Sigmoid colon (tissue), 6 donors: ENCODE measurements at regions not wholly inside any gene's neighbourhood (a gene's known extent, or its start where the extent isn't known, plus 50 kb on each side); places are given as distances from the start of the nearest gene placed in this dataset.

ENCODE experiments used
- DNase-seq: peaks from one replicate; pipeline ENCODE4 v3.0.0-alpha.2; 2019
- H3K27ac ChIP-seq, 4 donors: fragments of 200-600 bp; sonication (generic); one replicate each; pipeline ENCODE4 v1.5.1; 2016 to 2019; ENCODE audit warnings: mild to moderate bottlenecking in 1 of 4
- H3K27me3 ChIP-seq, 3 donors: fragments of 200-600 bp; sonication (generic); one replicate each; pipeline ENCODE4 v1.5.1; 2019; ENCODE audit warnings: mild to moderate bottlenecking in 1 of 3
- H3K36me3 ChIP-seq, 4 donors: fragments of 200-600 bp; sonication (generic); one replicate each; pipeline ENCODE4 v1.5.1; 2016 to 2019
- H3K4me1 ChIP-seq, 4 donors: fragments of 200-600 bp; sonication (generic); one replicate each; pipeline ENCODE4 v1.5.1; 2017 to 2019
- H3K4me3 ChIP-seq, 4 donors: fragments of 200-600 bp; sonication (generic); one replicate each; pipeline ENCODE4 v1.5.1; 2017 to 2019; ENCODE audit warnings: mild to moderate bottlenecking in 2 of 4, moderate library complexity in 1 of 4
- H3K9me3 ChIP-seq, 4 donors: fragments of 200-600 bp in 3 of 4; sonication (generic) in 3 of 4; one replicate each; pipeline versions ENCODE4 v1.5.1 to v1.6.1; 2013 to 2019
- CTCF ChIP-seq, 4 experiments: fragments of 450-650 bp in 3 of 4; fragments of 200-600 bp in 1 of 4; IDR thresholded peaks; one replicate each; pipeline ENCODE4 v1.5.1; 2016 to 2019; ENCODE audit warnings: antibody characterized with exemption in 4 of 4, mild to moderate bottlenecking in 3 of 4, moderate library complexity in 2 of 4
- EP300 ChIP-seq, 4 donors: sonication (generic); formaldehyde crosslinking; IDR thresholded peaks; one replicate each; pipeline ENCODE4 v1.6.1; 2017; ENCODE audit warnings: antibody characterized with exemption in 4 of 4
- POLR2A ChIP-seq, 2 donors: fragments of 450-650 bp; IDR thresholded peaks; one replicate each; pipeline ENCODE4 v1.6.1; 2016; ENCODE audit warnings: antibody characterized with exemption in 2 of 2, mild to moderate bottlenecking in 2 of 2, moderate library complexity in 2 of 2
- POLR2AphosphoS5 ChIP-seq, 4 donors: sonication (generic); formaldehyde crosslinking; IDR thresholded peaks; one replicate each; pipeline ENCODE4 v1.6.1; 2017; ENCODE audit warnings: antibody characterized with exemption in 4 of 4
- whole genome bisulfite sequencing, 2 donors: extraction: QIAGEN DNeasy Blood & Tissue Kit; methylation state at CpG; one replicate each; pipeline ENCODE4 v1.1.7; 2013; 5-methylcytosine and 5-hydroxymethylcytosine counted together
- intact Hi-C: fragments of 100-400 bp; cut with DNase I; formaldehyde crosslinking; loops from one replicate; pipeline ENCODE4 v1.15.1; 2023
- donor health status: healthy with polysubstance abuse.
- donor health status: healthy.

GRCh38 chr13:40087091-40088002 is 431.9 kb downstream of the COG6 start:
- intact Hi-C loops = no loop called here
- Histone ChIP-seq H3K4me3 (no peak overlapping the region), H3K4me1 (no peaks in the 10 kb centered on the region), H3K27ac (no peak overlapping the region), H3K9me3 (no peaks in the 10 kb centered on the region), H3K27me3 (no peaks in the 10 kb centered on the region), H3K36me3 (no peaks in the 10 kb centered on the region)
- 80% methylated on average over 15 of the region's 15 CpGs for WGBS, 2 donors
- DNase-seq = no peak
- TF ChIP-seq POLR2A (IDR thresholded peaks at IDR 0.05) (no peak), CTCF (IDR thresholded peaks at IDR 0.05) (no peak), EP300 (IDR thresholded peaks at IDR 0.05) (no peak), POLR2AphosphoS5 (IDR thresholded peaks at IDR 0.05) (no peak)

- DNase-seq = no peak
- Histone ChIP-seq H3K9me3 (no peaks in the 10 kb centered on the region), H3K4me3 (no peak overlapping the region), H3K27me3 (no peaks in the 10 kb centered on the region), H3K4me1 (no peaks in the 10 kb centered on the region), H3K36me3 (no peaks in the 10 kb centered on the region), H3K27ac (no peak overlapping the region)
- intact Hi-C loops = no loop called here
- TF ChIP-seq POLR2A (IDR thresholded peaks at IDR 0.05) = no peak
- no peak for TF ChIP-seq EP300 (IDR thresholded peaks at IDR 0.05)
- no peak for TF ChIP-seq CTCF (IDR thresholded peaks at IDR 0.05)
- TF ChIP-seq POLR2AphosphoS5 (IDR thresholded peaks at IDR 0.05) = no peak
- WGBS, 2 donors = 21 to 67% methylated on average over 4 of the region's 4 CpGs
Observed at GRCh38 chr13:40094056-40094455, 438.6 kb downstream of the COG6 start.

GRCh38 chr13:40095695-40096356 is 440.4 kb downstream of the COG6 start:
- TF ChIP-seq EP300 (IDR thresholded peaks at IDR 0.05) (no peak), POLR2A (IDR thresholded peaks at IDR 0.05) (no peak), POLR2AphosphoS5 (IDR thresholded peaks at IDR 0.05) (no peak), CTCF (IDR thresholded peaks at IDR 0.05) (no peak)
- no peaks in the 10 kb centered on the region for H3K27me3 ChIP-seq
- no peak overlapping the region for H3K27ac ChIP-seq
- no peaks in the 10 kb centered on the region for H3K9me3 ChIP-seq
- intact Hi-C loops = no loop called here
- 86 to 87% methylated on average over 9 of the region's 9 CpGs for WGBS, 2 donors
- H3K4me1 ChIP-seq = no peaks in the 10 kb centered on the region
- no peak for DNase-seq
- H3K36me3 ChIP-seq = no peaks in the 10 kb centered on the region
- H3K4me3 ChIP-seq = no peak overlapping the region

- intact Hi-C loops = no loop called here
- WGBS, 2 donors = 64 to 80% methylated on average over 4 of the region's 4 CpGs
- TF ChIP-seq POLR2A (IDR thresholded peaks at IDR 0.05) = no peak
Observed at GRCh38 chr13:40096357-40096901, 441.0 kb downstream of the COG6 start.

GRCh38 chr13:40098246-40098645 is 442.8 kb downstream of the COG6 start:
- Histone ChIP-seq H3K4me1 (no peaks in the 10 kb centered on the region), H3K4me3 (no peak overlapping the region), H3K27me3 (no peaks in the 10 kb centered on the region), H3K36me3 (no peaks in the 10 kb centered on the region), H3K9me3 (no peaks in the 10 kb centered on the region), H3K27ac (no peak overlapping the region)
- intact Hi-C loops = no loop called here
- WGBS, 2 donors = 96 to 97% methylated on average over 7 of the region's 7 CpGs
- TF ChIP-seq POLR2A (IDR thresholded peaks at IDR 0.05) (no peak), EP300 (IDR thresholded peaks at IDR 0.05) (no peak), CTCF (IDR thresholded peaks at IDR 0.05) (no peak), POLR2AphosphoS5 (IDR thresholded peaks at IDR 0.05) (no peak)
- no peak for DNase-seq

More at GRCh38 chr13:40096357-40096901, 441.0 kb downstream of the COG6 start:
- Histone ChIP-seq H3K36me3 (no peaks in the 10 kb centered on the region), H3K27me3 (no peaks in the 10 kb centered on the region), H3K4me1 (no peaks in the 10 kb centered on the region), H3K4me3 (no peak overlapping the region), H3K27ac (no peak overlapping the region), H3K9me3 (no peaks in the 10 kb centered on the region)
- no peak for DNase-seq
